Hypothalamus (tissue), 51 donors: ENCODE measurements at regions not wholly inside any gene's neighbourhood (a gene's known extent, or its start where the extent isn't known, plus 50 kb on each side); places are given as distances from the start of the nearest gene placed in this dataset.
A peak's percentile ranks its signal among the peaks of the same experiment; 100 is the strongest.

Experiments
- DNase-seq, 51 donors: peaks; one replicate each; lab custom pipeline; 2025; lab: John Stamatoyannopoulos, UW

GRCh38 chr1:222046684-222047263 lies 304.9 kb upstream of the DUSP10 start:
- no peak for DNase-seq

DNA sequence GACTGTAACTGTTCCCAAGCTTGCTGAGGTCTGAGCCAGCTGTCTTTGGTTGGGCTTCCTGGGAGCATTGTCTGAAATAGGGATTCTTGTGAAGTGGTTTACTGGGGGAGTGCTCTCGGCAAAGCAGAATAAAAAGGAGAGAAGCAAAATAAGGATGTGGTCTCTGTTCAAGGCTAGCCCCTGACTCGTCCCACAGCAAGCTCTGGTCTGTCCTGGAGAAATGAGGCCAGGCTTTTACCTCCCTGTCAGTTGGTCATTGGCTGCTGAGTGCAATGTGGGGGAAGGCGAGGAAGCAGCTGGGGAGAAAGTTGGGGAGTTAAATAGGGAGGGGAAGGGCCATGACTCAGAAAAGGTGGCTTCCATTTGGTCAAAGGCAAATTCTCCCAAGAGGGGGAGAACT lies 303.9 kb upstream of the DUSP10 start:
- no peak for DNase-seq

- no peak for DNase-seq
Observed at GRCh38 chr1:222045236-222045635, 303.3 kb upstream of the DUSP10 start.

DNA sequence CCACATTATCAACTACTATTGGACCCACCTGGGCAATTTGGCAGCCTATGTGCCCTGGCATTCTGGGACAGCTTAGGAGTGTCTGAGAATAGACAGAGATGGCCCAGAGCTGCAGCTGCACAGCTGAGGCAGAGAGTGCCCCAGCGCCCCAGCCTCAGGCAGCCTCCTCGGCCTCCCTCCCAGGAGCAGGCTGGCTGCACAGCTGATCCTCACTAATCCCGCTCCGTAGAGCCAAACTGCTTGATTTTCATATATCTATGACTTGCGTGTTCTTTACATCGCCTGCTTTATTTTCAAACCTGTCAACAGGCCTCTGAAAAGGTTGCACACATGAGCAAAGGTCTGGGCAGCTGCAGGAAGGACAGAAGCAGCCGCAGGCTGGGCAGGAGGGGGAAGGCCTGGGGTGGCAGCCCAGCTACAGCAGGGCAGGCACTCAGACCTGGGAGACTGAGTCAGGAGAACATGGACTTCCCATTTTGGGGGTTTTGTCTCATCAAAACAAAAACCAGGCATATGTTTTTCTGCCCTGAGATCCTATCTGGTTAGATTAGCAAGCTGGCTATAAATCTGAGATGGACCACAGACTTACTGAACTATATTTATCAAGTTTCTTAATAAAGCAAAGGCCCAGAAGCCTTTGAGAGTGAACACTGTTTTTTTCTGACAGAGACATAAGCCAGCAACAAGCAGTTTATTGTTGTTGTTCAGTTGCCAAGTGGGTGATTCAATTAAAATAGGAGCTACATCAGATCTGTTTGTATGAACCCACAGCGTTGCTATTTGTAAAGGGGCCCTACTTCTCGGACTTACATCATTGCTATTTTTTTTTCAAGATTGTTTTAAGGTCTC lies 301.8 kb upstream of the DUSP10 start:
- peak in 2 of 51 donors; percentile 8 to 18 for DNase-seq

GRCh38 chr1:222042120-222042519 lies 300.2 kb upstream of the DUSP10 start:
- no peak for DNase-seq

GRCh38 chr1:222040955-222041354 lies 299.1 kb upstream of the DUSP10 start:
- DNase-seq, result no peak

DNA sequence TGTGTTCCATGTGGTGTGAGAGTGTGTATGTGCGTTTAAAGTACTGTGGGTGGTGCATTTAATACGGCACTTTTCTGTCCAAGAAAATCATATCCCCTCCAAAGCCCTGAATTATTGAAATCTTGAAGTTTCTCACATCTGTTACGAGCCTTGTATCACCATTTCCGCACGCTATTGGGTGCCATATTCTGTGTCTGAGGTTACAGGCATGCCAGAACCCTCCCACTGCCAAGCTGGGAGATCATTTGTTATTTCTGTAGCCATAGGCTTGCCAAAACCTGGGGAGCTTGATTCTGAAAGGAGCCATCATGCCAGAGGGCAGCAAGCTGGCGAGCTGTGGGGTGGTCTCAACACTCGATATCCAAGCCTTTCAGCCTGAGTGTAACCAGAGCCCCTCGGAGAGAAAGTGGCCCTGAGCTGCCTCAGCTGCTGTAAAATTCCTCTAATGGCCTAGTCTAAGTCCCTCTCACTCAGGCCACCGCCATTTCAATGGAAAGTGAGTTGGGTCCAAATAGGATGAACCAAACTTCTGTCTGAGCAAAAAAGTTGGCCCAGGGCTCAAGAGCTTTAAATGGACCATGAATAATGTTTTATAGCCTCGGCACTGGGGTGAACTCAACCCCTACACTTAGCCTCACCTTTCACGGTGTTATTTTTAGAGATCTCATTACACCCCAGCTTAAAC lies 298.4 kb upstream of the DUSP10 start:
- DNase-seq, result no peak

- DNase-seq, result no peak
Observed at GRCh38 chr1:222038971-222039370, 297.1 kb upstream of the DUSP10 start.

DNA sequence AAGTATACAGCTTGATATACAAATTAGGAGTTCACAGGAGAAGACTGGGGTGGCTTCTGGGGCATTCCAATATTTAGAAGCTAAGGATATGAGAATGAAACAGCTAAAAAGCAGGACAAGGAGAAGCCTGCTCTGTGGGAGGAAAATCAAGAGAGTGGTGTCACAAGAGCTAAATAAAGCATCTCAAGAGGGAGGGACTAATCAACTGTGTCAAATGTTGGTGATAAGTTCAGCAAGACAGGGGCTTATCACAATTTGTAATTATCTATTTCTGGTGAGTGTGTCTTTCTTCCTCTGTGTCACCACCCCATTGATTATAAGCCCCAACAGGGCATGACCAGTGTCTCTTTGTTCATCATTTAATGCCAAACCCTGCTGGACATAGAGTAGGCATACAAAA lies 295.8 kb upstream of the DUSP10 start:
- no peak for DNase-seq

- peak in 1 of 51 donors; percentile 4 for DNase-seq
Observed at GRCh38 chr1:222034790-222035189, 292.9 kb upstream of the DUSP10 start.

- DNase-seq, result no peak
Observed at GRCh38 chr1:222033450-222033849, 291.6 kb upstream of the DUSP10 start.

DNA sequence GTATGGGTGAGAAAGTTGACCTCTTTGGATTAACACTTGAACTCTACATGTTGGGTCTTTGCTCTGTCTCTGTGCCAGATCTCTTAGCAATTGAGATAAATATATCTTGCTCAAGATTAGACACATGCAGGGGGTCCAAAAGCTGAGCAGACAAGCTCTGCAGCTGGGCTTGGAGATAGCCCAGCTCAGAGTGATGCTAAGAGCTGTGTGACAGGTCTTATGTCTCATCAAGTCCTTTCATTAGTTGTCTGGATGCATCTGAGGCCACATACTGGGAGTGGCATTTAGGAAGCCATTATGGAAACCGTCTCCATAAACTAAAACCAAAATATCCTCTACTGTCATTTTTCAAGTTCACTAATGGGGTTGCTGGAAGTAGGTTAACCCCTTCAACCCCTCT lies 289.4 kb upstream of the DUSP10 start:
- no peak for DNase-seq

DNA sequence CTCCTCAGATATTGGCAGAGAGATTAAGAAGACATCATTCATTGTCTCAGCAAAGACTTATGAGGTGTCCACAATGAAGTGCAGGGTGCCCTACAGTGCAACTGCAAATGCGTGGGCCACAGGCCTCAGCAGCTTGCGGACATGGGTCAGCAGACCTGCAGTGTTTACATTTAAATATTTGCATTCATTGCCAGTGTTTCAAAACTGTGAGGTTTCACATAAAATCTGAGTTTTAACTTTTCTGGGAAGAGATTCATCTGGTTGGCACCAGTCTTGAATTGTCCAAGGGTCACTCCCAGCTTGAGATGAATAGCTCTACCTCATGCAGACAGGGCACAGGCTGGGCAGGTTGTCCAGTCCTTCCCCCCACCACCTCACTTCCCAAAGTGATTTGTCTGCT lies 286.8 kb upstream of the DUSP10 start:
- DNase-seq, result no peak

GRCh38 chr1:222028116-222028515 lies 286.2 kb upstream of the DUSP10 start:
- DNase-seq, result no peak

DNA sequence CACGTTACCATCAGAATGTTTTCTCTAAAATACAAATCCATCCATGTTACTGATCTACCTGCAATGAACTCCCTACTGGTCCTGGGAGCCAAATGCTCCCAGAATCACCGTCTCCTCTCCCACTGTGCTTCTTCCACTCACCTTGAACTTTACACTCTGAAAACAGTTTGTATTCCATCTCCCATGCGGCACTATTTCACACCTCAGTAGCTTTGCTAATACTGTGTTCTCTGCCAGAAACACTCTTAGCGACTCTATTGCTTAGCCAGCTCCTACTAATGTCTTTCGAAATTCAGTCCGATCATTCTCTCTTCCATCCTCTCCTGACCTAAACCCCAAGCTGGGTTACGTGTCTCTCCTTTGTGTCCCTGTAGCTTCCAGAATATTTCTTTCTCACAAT lies 284.4 kb upstream of the DUSP10 start:
- DNase-seq, result no peak

GRCh38 chr1:222023025-222023424 lies 281.1 kb upstream of the DUSP10 start:
- DNase-seq, result no peak

DNA sequence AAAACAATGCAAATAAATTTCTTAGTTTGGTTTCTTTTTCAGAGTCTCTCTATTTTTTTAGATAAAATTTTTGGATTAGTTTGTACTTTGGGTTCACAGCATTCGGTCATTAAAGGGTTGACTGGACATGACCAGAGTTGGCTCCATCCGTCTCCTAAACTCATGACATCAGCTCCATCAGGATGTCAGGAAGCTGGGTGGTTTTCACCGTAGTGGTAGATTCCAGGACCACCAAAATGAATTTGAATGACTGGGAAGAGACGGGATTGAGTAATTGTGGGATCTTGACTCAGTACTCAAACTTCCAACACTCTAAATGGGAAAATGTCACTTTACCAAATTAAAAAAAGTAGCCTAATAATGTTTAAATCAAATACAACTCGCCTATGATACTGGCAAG lies 279.2 kb upstream of the DUSP10 start:
- DNase-seq, result no peak

GRCh38 chr1:222020553-222020952 lies 278.7 kb upstream of the DUSP10 start:
- DNase-seq, result no peak

DNA sequence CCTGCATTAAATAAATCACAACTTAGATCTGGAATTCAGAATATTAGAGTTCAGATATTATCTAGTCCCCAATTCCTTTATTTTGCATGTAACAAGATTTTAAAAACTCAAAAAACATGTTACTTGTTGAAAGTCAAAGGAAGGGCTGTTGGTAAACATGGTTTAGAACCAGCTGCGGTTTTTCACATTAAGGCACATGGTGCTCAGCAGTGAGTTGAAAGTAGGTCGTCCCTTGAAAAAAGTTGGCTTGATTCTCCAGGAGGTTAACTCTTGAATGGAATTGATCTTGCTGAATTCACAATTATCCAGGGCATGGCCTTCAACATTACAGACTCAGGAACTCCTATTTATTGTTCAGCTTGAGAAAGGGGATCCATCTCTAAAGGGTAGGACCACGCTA lies 277.1 kb upstream of the DUSP10 start:
- no peak for DNase-seq

DNA sequence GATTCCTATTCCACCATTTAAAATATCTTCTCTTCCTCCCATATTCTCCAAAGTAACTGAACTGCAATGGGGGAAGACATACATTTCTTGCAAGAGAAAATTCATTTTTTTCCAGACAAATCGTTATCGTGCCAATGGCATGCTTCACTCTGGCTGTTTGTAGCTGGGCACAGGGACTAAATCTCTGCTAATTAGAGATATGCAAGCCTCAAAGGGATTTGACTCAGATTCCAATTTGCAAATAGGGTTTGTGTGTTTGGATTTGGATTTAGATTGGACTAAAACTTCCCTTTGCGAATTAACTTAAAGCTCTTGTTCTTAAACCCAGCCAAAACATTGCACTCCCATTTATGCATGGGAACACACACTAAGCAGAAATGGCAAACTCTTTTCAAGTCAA lies 276.2 kb upstream of the DUSP10 start:
- DNase-seq, result no peak

- no peak for DNase-seq
Observed at GRCh38 chr1:222015686-222016085, 273.8 kb upstream of the DUSP10 start.

- DNase-seq, result no peak
Observed at GRCh38 chr1:222014001-222014400, 272.1 kb upstream of the DUSP10 start.
